HL-60 (cell line): ENCODE measurements at regions not wholly inside any gene's neighbourhood (a gene's known extent, or its start where the extent isn't known, plus 50 kb on each side); places are given as distances from the start of the nearest gene placed in this dataset.

Experiments used
- POLR2AphosphoS5 ChIP-seq: IDR thresholded peaks from 2 replicates; pipeline ENCODE4 v1.6.1; 2012; ENCODE audit warnings: low read depth
- SPI1 ChIP-seq: IDR thresholded peaks from 2 replicates; pipeline ENCODE4 v1.6.1; 2012; ENCODE audit warnings: low read depth, mild to moderate bottlenecking, borderline replicate concordance
- TF ChIP-seq, protein P1 (sequence below): IDR thresholded peaks from one replicate; pipeline ENCODE4 v1.5.1; 2011; ENCODE audit warnings: low read length, control low read depth, inconsistent platforms; ENCODE audit not compliant: insufficient read depth
- TF ChIP-seq, protein P2 (sequence below): IDR thresholded peaks from 2 replicates; pipeline ENCODE4 v1.6.1; 2012; ENCODE audit warnings: low read depth; ENCODE audit not compliant: insufficient replicate concordance

DNA sequence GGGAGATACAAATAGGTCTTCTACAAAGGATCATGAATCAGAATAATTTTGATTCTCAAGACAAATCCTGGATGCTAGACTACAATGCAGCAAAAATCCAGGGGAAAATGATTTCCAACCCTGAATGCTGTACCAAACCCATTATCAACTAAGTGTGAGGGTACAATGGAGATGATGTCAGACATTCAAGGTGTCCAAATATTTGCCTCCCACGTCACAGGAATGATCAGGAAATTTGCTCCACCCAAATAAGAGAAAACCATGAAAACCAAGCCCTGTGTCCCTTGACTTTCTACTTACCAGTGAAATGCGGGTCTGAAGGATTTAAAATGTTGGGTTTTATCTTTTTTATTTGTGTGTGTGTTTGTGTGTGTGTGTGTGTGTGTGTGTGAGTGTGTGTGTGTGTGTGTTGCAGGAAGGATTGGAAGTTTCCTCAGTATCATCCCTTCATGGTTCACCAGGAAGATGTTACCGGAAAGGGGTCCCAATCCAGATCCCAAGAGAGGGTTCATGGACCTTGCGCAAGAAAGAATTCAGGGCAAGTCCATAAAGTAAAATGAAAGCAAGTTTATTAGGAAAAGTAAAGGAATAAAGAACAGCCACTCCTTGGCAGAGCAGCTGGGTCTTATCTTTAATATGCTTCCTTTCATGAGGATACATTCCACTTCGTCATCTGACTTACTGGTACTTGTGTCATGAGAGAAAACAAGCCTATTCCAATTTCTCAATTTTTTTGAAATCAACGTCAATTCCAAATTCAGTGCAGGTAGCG is 61.1 kb upstream of the ID2 start:
- TF ChIP-seq, protein P1, sequence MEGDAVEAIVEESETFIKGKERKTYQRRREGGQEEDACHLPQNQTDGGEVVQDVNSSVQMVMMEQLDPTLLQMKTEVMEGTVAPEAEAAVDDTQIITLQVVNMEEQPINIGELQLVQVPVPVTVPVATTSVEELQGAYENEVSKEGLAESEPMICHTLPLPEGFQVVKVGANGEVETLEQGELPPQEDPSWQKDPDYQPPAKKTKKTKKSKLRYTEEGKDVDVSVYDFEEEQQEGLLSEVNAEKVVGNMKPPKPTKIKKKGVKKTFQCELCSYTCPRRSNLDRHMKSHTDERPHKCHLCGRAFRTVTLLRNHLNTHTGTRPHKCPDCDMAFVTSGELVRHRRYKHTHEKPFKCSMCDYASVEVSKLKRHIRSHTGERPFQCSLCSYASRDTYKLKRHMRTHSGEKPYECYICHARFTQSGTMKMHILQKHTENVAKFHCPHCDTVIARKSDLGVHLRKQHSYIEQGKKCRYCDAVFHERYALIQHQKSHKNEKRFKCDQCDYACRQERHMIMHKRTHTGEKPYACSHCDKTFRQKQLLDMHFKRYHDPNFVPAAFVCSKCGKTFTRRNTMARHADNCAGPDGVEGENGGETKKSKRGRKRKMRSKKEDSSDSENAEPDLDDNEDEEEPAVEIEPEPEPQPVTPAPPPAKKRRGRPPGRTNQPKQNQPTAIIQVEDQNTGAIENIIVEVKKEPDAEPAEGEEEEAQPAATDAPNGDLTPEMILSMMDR, result no peak
- TF ChIP-seq, protein P2, sequence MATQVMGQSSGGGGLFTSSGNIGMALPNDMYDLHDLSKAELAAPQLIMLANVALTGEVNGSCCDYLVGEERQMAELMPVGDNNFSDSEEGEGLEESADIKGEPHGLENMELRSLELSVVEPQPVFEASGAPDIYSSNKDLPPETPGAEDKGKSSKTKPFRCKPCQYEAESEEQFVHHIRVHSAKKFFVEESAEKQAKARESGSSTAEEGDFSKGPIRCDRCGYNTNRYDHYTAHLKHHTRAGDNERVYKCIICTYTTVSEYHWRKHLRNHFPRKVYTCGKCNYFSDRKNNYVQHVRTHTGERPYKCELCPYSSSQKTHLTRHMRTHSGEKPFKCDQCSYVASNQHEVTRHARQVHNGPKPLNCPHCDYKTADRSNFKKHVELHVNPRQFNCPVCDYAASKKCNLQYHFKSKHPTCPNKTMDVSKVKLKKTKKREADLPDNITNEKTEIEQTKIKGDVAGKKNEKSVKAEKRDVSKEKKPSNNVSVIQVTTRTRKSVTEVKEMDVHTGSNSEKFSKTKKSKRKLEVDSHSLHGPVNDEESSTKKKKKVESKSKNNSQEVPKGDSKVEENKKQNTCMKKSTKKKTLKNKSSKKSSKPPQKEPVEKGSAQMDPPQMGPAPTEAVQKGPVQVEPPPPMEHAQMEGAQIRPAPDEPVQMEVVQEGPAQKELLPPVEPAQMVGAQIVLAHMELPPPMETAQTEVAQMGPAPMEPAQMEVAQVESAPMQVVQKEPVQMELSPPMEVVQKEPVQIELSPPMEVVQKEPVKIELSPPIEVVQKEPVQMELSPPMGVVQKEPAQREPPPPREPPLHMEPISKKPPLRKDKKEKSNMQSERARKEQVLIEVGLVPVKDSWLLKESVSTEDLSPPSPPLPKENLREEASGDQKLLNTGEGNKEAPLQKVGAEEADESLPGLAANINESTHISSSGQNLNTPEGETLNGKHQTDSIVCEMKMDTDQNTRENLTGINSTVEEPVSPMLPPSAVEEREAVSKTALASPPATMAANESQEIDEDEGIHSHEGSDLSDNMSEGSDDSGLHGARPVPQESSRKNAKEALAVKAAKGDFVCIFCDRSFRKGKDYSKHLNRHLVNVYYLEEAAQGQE, result no peak
- TF ChIP-seq SPI1 (no peak), POLR2AphosphoS5 (no peak)
